GM19455 (cell line): ENCODE measurements at regions not wholly inside any gene's neighbourhood (a gene's known extent, or its start where the extent isn't known, plus 50 kb on each side); places are given as distances from the start of the nearest gene placed in this dataset.

ENCODE experiments used
- ATAC-seq: cut with Tn5 transposase; IDR thresholded peaks from one replicate; pipeline ENCODE4 v1.9.1; 2021; ENCODE audit not compliant: unreplicated experiment

GRCh38 chr18:78738076-78738690 lies 241.4 kb upstream of the SALL3 start:
- no peak for ATAC-seq

GRCh38 chr18:78739115-78739514 lies 240.5 kb upstream of the SALL3 start:
- no peak for ATAC-seq

GRCh38 chr18:78739882-78740677 lies 239.5 kb upstream of the SALL3 start:
- ATAC-seq, result no peak

DNA sequence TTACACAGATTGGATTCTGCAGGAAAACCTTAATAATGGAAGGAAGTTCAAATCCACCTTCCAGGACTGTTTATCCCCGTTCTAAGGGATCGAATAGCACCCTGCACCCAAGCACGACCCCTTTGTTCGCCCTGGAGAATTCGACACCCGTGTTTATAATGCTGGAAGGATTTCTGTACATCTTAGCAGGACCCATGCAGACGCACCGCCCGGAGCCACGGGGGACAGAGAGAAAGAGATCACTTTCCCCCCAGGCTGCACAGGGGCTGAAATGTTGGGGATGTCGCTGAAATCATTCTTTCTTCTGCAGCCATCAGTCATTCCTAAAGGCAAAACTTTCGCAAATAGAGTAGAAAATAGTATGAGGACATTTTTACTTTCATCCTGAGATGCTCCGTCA lies 238.7 kb upstream of the SALL3 start:
- ATAC-seq, result no peak

- ATAC-seq, result no peak
Observed at GRCh38 chr18:78741381-78742217, 238.0 kb upstream of the SALL3 start.

GRCh38 chr18:78742218-78742745 lies 237.3 kb upstream of the SALL3 start:
- no peak for ATAC-seq

GRCh38 chr18:78743078-78743477 lies 236.5 kb upstream of the SALL3 start:
- ATAC-seq, result no peak

DNA sequence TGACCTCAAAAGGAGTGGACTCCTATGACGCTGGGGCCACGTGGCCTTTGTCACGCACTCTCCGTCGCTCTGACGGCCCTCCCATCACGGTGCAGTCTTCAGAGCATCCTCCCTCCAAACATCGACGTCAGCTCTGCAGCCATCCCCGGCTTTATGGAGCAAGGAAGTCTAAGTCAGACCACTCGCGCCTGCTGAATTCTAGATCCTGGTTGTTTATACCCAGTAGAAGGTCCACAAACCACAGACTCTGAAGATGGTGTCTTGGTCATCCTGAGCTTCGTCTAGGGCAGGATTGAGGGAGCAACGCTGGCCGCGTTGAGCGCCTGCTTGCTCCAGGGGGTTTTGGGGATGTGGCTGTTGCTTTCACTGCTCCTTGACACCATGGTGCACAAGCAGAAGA lies 228.0 kb upstream of the SALL3 start:
- ATAC-seq, result no peak

DNA sequence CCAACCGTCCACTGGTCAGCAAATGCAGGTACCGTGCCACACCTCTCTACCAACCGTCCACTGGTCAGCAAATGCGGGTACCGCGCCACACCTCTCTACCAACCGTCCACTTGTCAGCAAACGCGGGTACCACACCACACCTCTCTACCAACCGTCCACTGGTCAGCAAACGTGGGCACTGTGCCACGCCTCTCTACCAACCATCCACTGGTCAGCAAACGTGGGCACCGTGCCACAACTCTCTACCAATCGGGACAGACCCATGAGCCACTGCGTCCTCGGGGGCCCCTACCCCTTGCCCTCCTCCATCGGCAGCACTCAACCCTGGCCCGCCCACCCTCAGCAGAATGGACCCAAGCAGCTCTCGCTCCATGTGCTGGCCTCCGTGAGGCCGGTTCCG lies 226.4 kb upstream of the SALL3 start:
- no peak for ATAC-seq

DNA sequence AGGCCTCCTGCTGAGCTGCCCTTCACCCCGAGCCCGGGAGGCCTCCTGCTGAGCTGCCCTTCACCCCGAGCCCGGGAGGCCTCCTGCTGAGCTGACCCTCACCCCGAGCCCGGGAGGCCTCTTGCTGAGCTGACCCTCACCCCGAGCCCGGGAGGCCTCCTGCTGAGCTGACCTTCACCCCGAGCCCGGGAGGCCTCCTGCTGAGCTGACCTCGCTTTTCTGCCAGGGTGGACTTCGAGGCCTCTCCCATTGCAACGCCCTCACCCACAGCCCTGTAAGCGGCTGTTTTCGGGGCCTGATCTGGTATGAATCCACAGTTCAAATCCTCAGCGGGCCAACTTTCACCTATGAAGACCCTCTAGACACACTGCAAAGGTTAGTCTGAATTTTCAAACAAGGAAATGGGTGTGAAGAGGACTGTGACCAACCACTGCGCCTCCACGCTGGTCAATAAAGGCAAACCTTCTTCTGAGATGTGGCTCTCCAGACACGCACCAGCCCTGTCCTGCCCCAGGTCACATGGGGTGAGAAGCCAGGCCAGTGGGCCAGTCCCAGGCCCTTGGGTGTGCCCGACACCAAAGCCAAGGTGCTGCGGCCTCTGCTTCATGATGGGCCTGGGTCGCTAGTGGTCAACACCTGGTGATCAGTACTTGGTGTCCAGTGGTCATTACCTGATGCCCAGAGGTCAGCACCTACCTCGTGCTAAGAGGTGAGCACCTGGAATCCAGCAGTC lies 225.1 kb upstream of the SALL3 start:
- ATAC-seq, result no peak

GRCh38 chr18:78757014-78757413 lies 222.6 kb upstream of the SALL3 start:
- ATAC-seq, result no peak

- no peak for ATAC-seq
Observed at GRCh38 chr18:78758496-78758895, 221.1 kb upstream of the SALL3 start.

GRCh38 chr18:78762753-78763152 lies 216.9 kb upstream of the SALL3 start:
- ATAC-seq, result no peak

- ATAC-seq, result no peak
Observed at GRCh38 chr18:78764544-78764943, 215.1 kb upstream of the SALL3 start.

GRCh38 chr18:78765142-78765541 lies 214.5 kb upstream of the SALL3 start:
- no peak for ATAC-seq

DNA sequence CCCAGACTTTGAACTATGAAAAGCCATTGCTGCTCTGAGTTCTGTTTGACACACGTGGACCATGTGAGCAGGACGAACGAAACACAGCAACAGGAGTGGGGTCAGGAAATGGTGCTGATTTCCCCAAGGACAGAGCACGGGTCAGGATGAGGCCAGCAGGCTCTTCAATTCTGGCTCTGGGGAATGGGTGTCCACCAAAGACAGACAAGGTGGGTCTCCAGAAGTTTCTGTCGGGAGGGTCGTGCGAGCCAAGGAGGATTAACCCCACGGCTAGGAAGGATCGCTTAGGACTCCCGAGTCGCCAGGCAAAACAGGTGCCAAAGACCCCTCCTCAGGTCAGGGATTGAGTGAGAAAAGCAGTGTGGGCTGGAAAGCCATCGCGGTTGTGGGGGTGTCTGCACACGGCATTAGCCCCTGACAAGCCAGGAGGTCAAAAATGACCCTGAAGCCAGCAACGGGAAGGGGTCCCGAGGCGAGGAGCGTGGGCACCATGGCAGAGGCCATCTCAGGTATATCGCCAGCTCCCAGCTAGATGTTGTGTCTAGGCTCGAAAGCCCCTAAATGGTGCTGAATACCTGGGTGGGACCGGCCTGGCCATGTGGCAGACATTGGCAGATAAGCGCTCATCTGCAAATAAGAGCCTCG lies 213.9 kb upstream of the SALL3 start:
- ATAC-seq, result no peak

GRCh38 chr18:78766651-78767533 lies 212.7 kb upstream of the SALL3 start:
- no peak for ATAC-seq

DNA sequence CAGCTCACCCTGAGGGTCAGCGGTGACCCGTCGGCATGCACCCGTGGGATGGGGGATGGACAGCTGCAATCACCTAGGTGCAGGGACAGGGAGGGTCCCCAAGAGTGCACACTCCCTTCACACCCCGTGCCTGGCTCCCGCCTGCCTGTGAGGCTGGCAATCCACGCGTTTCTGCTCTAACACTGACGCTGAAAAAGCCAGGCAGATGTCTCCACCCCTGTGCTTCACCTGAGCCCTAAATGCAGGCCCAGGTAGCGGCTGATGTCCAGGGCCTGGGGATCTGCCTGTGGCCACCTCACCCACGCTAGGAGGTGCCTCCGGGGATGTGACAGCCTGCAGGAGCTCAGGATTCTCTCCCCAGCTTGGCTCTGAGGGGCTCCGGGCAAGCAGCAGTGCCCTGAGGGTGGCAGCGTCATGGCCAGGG lies 212.0 kb upstream of the SALL3 start:
- ATAC-seq, result no peak

- ATAC-seq, result no peak
Observed at GRCh38 chr18:78768221-78768620, 211.4 kb upstream of the SALL3 start.
